Natural killer cell (primary cell): ENCODE measurements at regions not wholly inside any gene's neighbourhood (a gene's known extent, or its start where the extent isn't known, plus 50 kb on each side); places are given as distances from the start of the nearest gene placed in this dataset.

Experiments
- ATAC-seq, 3 donors: fragments of 150-1000 bp in 2 of 3; fragments of 200-7000 bp in 1 of 3; cut with Tn5 transposase; 1 replicate in 1 of 3; 2 replicates in 2 of 3; pipeline ENCODE4 v1.10.0; 2021; ENCODE audit warnings: mild to moderate bottlenecking in 2 of 3, moderate library complexity in 2 of 3
- DNase-seq, 2 donors: peaks; one replicate each; pipeline versions ENCODE4 v3.0.0 to v3.0.0-alpha.2; 2013 to 2021; ENCODE audit warnings: mixed read lengths in 1 of 2
- H3K27ac ChIP-seq: one replicate; pipeline ENCODE4 v1.5.1; 2013; ENCODE audit warnings: mild to moderate bottlenecking, low read length
- H3K27me3 ChIP-seq: one replicate; pipeline ENCODE4 v1.6.1; 2013; ENCODE audit warnings: low read length; ENCODE audit not compliant: control insufficient read depth, insufficient read depth
- H3K36me3 ChIP-seq: one replicate; pipeline ENCODE4 v1.6.1; 2013; ENCODE audit warnings: low read length; ENCODE audit not compliant: control insufficient read depth, insufficient read depth
- H3K4me1 ChIP-seq: one replicate; pipeline ENCODE4 v1.6.1; 2013; ENCODE audit warnings: low read length; ENCODE audit not compliant: control insufficient read depth, insufficient read depth
- H3K4me3 ChIP-seq: one replicate; pipeline ENCODE4 v1.5.1; 2013; ENCODE audit warnings: low read length
- H3K9me3 ChIP-seq: one replicate; pipeline ENCODE4 v1.6.1; 2013; ENCODE audit warnings: low read length; ENCODE audit not compliant: control insufficient read depth, insufficient read depth
- H3K27ac Mint-ChIP-seq, 2 donors: one replicate each; pipeline ENCODE4 v1.8.0; 2022; ENCODE audit warnings: mild to moderate bottlenecking in 2 of 2, mixed read lengths in 2 of 2, moderate library complexity in 1 of 2
- H3K27me3 Mint-ChIP-seq, 2 donors: one replicate each; pipeline ENCODE4 v1.8.0; 2022; ENCODE audit warnings: low read depth in 2 of 2, mixed read lengths in 2 of 2
- H3K36me3 Mint-ChIP-seq: one replicate; pipeline ENCODE4 v1.8.0; 2022; ENCODE audit warnings: mixed read lengths
- H3K4me1 Mint-ChIP-seq, 2 donors: one replicate each; pipeline ENCODE4 v1.8.0; 2022; ENCODE audit warnings: mixed read lengths in 2 of 2
- H3K4me3 Mint-ChIP-seq: one replicate; pipeline ENCODE4 v1.8.0; 2022; ENCODE audit warnings: mild to moderate bottlenecking, moderate library complexity, mixed read lengths
- H3K9me3 Mint-ChIP-seq, 2 donors: one replicate each; pipeline ENCODE4 v1.8.0; 2022; ENCODE audit warnings: mixed read lengths in 2 of 2
- WGBS: methylation state at CpG from one replicate; pipeline ENCODE4 v1.1.7; 2013; ENCODE audit warnings: missing lambda C conversion rate; ENCODE audit not compliant: insufficient coverage; 5-methylcytosine and 5-hydroxymethylcytosine counted together
- intact Hi-C: fragments of 100-400 bp; cut with micrococcal nuclease; formaldehyde crosslinking; loops from one replicate; pipeline ENCODE4 v1.14.2; 2022
- TF ChIP-seq, protein P1 (sequence below): fragments of 200-600 bp; IDR thresholded peaks from one replicate; pipeline ENCODE4 v1.8.0; 2022; ENCODE audit warnings: antibody characterized with exemption

GRCh38 chr2:11071939-11072338, 83.3 kb upstream of the SLC66A3 start:
- Histone ChIP-seq H3K27me3 (no peaks in the 10 kb centered on the region), H3K36me3 (no peaks in the 10 kb centered on the region), H3K27ac (no peak overlapping the region), H3K4me1 (no peaks in the 10 kb centered on the region), H3K4me3 (no peak overlapping the region), H3K9me3 (no peaks in the 10 kb centered on the region)
- no peaks in the 10 kb centered on the region for H3K4me1 Mint-ChIP-seq
- H3K4me3 Mint-ChIP-seq = no peak overlapping the region
- peaks cover 16 to 37% of the 10 kb centered on the region in 2 donors for H3K27me3 Mint-ChIP-seq
- no peak overlapping the region for H3K27ac Mint-ChIP-seq
- WGBS = 83% methylated on average over 1 of the region's 2 CpGs
- DNase-seq (no peak), ATAC-seq (no peak)
- no peaks in the 10 kb centered on the region for H3K9me3 Mint-ChIP-seq
- H3K36me3 Mint-ChIP-seq = no peaks in the 10 kb centered on the region
- intact Hi-C loops = no loop called here
- TF ChIP-seq, protein P1, sequence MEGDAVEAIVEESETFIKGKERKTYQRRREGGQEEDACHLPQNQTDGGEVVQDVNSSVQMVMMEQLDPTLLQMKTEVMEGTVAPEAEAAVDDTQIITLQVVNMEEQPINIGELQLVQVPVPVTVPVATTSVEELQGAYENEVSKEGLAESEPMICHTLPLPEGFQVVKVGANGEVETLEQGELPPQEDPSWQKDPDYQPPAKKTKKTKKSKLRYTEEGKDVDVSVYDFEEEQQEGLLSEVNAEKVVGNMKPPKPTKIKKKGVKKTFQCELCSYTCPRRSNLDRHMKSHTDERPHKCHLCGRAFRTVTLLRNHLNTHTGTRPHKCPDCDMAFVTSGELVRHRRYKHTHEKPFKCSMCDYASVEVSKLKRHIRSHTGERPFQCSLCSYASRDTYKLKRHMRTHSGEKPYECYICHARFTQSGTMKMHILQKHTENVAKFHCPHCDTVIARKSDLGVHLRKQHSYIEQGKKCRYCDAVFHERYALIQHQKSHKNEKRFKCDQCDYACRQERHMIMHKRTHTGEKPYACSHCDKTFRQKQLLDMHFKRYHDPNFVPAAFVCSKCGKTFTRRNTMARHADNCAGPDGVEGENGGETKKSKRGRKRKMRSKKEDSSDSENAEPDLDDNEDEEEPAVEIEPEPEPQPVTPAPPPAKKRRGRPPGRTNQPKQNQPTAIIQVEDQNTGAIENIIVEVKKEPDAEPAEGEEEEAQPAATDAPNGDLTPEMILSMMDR = no peak

DNA sequence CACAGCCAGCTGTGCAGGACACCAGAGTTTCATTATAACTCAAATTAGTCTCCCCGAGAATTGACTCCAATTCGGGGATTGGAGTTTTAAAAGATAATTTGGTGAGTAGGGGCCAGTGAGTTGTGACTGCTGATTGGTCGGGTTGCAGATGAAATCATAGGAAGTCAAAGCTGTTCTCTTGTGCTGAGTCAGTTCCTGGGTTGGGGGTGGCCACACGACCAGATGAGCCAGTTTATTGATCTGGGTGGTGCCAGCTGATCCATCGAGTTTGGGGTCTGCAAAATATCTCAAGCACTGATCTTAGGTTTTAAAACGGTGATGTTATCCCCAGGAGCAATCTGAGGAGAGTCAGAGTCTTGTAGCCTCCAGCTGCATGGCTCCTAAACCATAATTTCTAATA, 82.7 kb upstream of the SLC66A3 start:
- DNase-seq = no peak
- Mint-ChIP-seq H3K36me3 (no peaks in the 10 kb centered on the region), H3K4me1 (no peaks in the 10 kb centered on the region), H3K9me3 (no peaks in the 10 kb centered on the region), H3K27me3 (peaks cover 16 to 37% of the 10 kb centered on the region in 2 donors), H3K27ac (no peak overlapping the region), H3K4me3 (no peak overlapping the region)
- no peak for ATAC-seq
- 70% methylated on average over 6 of the region's 6 CpGs for WGBS
- Histone ChIP-seq H3K4me3 (no peak overlapping the region), H3K4me1 (no peaks in the 10 kb centered on the region), H3K27ac (no peak overlapping the region), H3K9me3 (no peaks in the 10 kb centered on the region), H3K36me3 (no peaks in the 10 kb centered on the region), H3K27me3 (no peaks in the 10 kb centered on the region)
- intact Hi-C loops = no loop called here
- TF ChIP-seq, protein P1 = no peak

DNA sequence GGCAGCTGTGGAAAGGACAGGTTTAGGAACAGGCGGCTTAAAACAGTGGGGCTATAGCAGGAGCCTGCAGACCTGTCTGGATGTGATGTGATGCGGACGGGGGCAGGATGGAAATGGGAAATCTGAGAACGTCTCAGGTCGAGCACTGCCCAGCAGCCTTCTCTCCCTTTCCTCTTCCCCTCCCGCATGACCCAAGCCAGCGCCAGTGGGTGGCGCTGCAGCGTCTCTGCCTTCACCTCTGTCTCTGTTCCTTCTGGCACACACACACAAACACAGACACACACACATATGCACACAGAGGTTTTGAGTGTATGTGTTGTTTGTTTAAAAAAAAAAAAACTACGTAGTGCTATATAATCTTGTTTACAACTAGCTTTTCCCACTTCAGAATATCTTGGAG, 82.0 kb upstream of the SLC66A3 start:
- intact Hi-C loops = no loop called here
- Mint-ChIP-seq H3K27me3 (peaks cover 19 to 35% of the 10 kb centered on the region in 2 donors), H3K4me1 (no peaks in the 10 kb centered on the region), H3K9me3 (no peaks in the 10 kb centered on the region), H3K27ac (no peak overlapping the region), H3K4me3 (no peak overlapping the region), H3K36me3 (no peaks in the 10 kb centered on the region)
- Histone ChIP-seq H3K27me3 (no peaks in the 10 kb centered on the region), H3K4me3 (no peak overlapping the region), H3K9me3 (no peaks in the 10 kb centered on the region), H3K4me1 (no peaks in the 10 kb centered on the region), H3K27ac (no peak overlapping the region), H3K36me3 (no peaks in the 10 kb centered on the region)
- DNase-seq = peak in 1 of 2 donors; percentile 28
- TF ChIP-seq, protein P1 = no peak
- WGBS = 33% methylated on average over 6 of the region's 10 CpGs
- no peak for ATAC-seq

DNA sequence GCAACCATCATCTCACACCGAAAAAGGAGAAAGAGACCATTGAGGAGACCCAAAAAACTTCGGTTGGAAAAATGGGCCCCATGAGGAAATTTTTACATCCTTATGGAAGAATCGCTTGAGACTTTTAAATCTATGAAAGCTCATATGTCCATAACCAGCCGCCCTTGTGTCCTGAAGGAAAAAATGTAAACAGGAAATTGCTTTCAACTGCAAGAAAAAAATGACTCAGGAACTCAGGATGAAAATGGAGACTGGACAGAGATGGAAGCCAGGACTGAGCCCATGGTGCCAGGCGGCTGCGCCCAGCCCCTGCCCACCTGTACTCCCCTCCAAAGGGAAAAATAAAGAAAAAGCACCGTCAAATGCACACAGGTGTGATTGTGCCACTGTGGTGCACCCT, 81.5 kb upstream of the SLC66A3 start:
- 87% methylated on average over 7 of the region's 7 CpGs for WGBS
- Mint-ChIP-seq H3K9me3 (no peaks in the 10 kb centered on the region), H3K27ac (no peak overlapping the region), H3K4me3 (no peak overlapping the region), H3K4me1 (no peaks in the 10 kb centered on the region), H3K27me3 (peaks cover 15 to 31% of the 10 kb centered on the region in 2 donors), H3K36me3 (no peaks in the 10 kb centered on the region)
- DNase-seq (no peak), ATAC-seq (no peak)
- Histone ChIP-seq H3K4me3 (no peak overlapping the region), H3K27ac (no peak overlapping the region), H3K36me3 (no peaks in the 10 kb centered on the region), H3K27me3 (no peaks in the 10 kb centered on the region), H3K4me1 (no peaks in the 10 kb centered on the region), H3K9me3 (no peaks in the 10 kb centered on the region)
- TF ChIP-seq, protein P1 = no peak
- intact Hi-C loops = no loop called here
